ENCODE measurements at regions not wholly inside any gene's neighbourhood (a gene's known extent, or its start where the extent isn't known, plus 50 kb on each side); places are given as distances from the start of the nearest gene placed in this dataset.

DNA sequence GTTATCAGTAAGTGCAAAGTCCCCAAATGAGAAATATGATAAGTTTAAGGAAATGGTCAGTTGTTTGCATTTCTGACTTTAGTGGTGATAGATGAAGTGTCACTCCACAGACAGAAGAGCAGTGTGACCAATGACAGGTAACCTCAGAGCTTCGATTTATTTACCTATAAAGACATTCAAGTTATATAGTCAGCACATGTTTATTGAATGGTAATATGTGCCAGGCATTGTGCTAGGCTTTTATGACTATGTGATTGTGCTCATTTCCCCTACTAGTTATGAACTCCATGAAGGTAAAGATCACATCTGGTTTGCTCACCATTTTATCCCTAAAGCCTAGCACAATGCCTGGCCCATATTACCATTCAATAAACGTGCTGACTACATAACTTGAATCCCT, 222.4 kb downstream of the HHIPL2 start:
- 12% methylated on average over 2 of the region's 2 CpGs for WGBS (ENCODE audit: low lambda C conversion rate)

DNA sequence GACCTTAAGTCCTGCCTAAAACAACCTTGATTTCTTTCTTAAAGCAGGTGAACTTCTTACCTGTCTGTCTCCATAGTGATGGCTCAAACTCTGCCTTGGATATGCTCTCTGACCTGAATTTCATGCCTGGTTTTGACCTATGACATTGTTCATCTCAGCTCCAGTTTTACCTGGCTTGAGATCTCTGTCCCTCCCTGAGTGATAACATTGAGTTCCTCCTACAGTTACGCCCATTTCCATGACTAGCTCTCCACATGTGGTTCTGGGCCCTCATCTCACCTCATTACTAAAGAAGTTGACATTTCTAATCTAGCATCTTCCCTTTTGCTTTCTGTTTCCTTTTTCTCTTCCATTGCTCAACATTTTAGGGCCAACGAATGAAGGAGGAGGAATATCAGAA, 233.1 kb downstream of the HHIPL2 start:
- no peak overlapping the region for H3K27ac ChIP-seq (ENCODE audit: low read depth in 2 of 2, low read length in 1 of 2)
- 10% methylated on average over 2 of the region's 2 CpGs for WGBS (ENCODE audit: low lambda C conversion rate)
- CTCF ChIA-PET, result no interaction called here
- no peaks in the 10 kb centered on the region for H3K4me1 ChIP-seq (ENCODE audit: control insufficient read depth in 1 of 2, insufficient read depth in 2 of 2, low read depth in 1 of 2, low read length in 1 of 2)
- DNase-seq, result no peak
- no peak overlapping the region for H3K9ac ChIP-seq
- H2AFZ ChIP-seq (ENCODE audit: low read depth), result no peak overlapping the region
- POLR2A ChIA-PET, result no interaction called here
- no peaks in the 10 kb centered on the region for H3K79me2 ChIP-seq (ENCODE audit: insufficient read depth)
- H3K4me2 ChIP-seq, result no peak overlapping the region
- H3K4me3 ChIP-seq (ENCODE audit: low read depth in 2 of 2, low read length in 1 of 2), result no peak overlapping the region
- H3K36me3 ChIP-seq (replicated peaks in 1 of 2; ENCODE audit: control insufficient read depth in 1 of 2, insufficient read depth in 2 of 2, low read length in 1 of 2), result no peaks in the 10 kb centered on the region
- H3K27me3 ChIP-seq (ENCODE audit: insufficient read depth), result no peaks in the 10 kb centered on the region
- H3K9me3 ChIP-seq, result no peaks in the 10 kb centered on the region
- H3K9me2 ChIP-seq, result no peaks in the 10 kb centered on the region
- no peaks in the 10 kb centered on the region for H3F3A ChIP-seq (replicated peaks; ENCODE audit: insufficient read depth)
- no peaks in the 10 kb centered on the region for H4K20me1 ChIP-seq (ENCODE audit: insufficient read depth)
- TF ChIP-seq FOXJ3 (CRISPR knock-in tag; IDR thresholded peaks at IDR 0.05), result no peak
- no peak for TF ChIP-seq TEAD4 (IDR thresholded peaks at IDR 0.05; ENCODE audit: borderline replicate concordance, insufficient read depth)
- TF ChIP-seq FOXM1 (IDR thresholded peaks at IDR 0.05; ENCODE audit: low read depth), result no peak
- TF ChIP-seq, protein P1, sequence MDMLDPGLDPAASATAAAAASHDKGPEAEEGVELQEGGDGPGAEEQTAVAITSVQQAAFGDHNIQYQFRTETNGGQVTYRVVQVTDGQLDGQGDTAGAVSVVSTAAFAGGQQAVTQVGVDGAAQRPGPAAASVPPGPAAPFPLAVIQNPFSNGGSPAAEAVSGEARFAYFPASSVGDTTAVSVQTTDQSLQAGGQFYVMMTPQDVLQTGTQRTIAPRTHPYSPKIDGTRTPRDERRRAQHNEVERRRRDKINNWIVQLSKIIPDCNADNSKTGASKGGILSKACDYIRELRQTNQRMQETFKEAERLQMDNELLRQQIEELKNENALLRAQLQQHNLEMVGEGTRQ (IDR thresholded peaks at IDR 0.05; ENCODE audit: borderline replicate concordance, low read depth, low read length), result no peak
- TF ChIP-seq EZH2phosphoT487 (IDR thresholded peaks at IDR 0.05; ENCODE audit: borderline replicate concordance, low read depth), result no peak
- TF ChIP-seq, protein P2, sequence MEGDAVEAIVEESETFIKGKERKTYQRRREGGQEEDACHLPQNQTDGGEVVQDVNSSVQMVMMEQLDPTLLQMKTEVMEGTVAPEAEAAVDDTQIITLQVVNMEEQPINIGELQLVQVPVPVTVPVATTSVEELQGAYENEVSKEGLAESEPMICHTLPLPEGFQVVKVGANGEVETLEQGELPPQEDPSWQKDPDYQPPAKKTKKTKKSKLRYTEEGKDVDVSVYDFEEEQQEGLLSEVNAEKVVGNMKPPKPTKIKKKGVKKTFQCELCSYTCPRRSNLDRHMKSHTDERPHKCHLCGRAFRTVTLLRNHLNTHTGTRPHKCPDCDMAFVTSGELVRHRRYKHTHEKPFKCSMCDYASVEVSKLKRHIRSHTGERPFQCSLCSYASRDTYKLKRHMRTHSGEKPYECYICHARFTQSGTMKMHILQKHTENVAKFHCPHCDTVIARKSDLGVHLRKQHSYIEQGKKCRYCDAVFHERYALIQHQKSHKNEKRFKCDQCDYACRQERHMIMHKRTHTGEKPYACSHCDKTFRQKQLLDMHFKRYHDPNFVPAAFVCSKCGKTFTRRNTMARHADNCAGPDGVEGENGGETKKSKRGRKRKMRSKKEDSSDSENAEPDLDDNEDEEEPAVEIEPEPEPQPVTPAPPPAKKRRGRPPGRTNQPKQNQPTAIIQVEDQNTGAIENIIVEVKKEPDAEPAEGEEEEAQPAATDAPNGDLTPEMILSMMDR (IDR thresholded peaks at IDR 0.05), result no peak
- TF ChIP-seq NFIC (IDR thresholded peaks at IDR 0.05; ENCODE audit: borderline replicate concordance), result no peak
- TF ChIP-seq, protein P3, sequence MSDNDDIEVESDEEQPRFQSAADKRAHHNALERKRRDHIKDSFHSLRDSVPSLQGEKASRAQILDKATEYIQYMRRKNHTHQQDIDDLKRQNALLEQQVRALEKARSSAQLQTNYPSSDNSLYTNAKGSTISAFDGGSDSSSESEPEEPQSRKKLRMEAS (IDR thresholded peaks at IDR 0.05; ENCODE audit: low read depth), result no peak
- TF ChIP-seq, protein P4, sequence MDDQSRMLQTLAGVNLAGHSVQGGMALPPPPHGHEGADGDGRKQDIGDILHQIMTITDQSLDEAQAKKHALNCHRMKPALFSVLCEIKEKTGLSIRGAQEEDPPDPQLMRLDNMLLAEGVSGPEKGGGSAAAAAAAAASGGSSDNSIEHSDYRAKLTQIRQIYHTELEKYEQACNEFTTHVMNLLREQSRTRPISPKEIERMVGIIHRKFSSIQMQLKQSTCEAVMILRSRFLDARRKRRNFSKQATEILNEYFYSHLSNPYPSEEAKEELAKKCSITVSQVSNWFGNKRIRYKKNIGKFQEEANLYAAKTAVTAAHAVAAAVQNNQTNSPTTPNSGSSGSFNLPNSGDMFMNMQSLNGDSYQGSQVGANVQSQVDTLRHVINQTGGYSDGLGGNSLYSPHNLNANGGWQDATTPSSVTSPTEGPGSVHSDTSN (IDR thresholded peaks at IDR 0.05), result no peak
- no peak for TF ChIP-seq YY1 (IDR thresholded peaks at IDR 0.05; ENCODE audit: low read depth)
- TF ChIP-seq, protein P5, sequence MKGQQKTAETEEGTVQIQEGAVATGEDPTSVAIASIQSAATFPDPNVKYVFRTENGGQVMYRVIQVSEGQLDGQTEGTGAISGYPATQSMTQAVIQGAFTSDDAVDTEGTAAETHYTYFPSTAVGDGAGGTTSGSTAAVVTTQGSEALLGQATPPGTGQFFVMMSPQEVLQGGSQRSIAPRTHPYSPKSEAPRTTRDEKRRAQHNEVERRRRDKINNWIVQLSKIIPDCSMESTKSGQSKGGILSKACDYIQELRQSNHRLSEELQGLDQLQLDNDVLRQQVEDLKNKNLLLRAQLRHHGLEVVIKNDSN (IDR thresholded peaks at IDR 0.05; ENCODE audit: borderline replicate concordance, low read depth), result no peak
- TF ChIP-seq JUND (IDR thresholded peaks at IDR 0.05), result no peak
- no peak for TF ChIP-seq TAF1 (IDR thresholded peaks at IDR 0.05; ENCODE audit: borderline replicate concordance, low read depth, low read length)
- TF ChIP-seq GABPA (IDR thresholded peaks at IDR 0.05; ENCODE audit: low read depth), result no peak
- no peak for TF ChIP-seq NRF1 (IDR thresholded peaks at IDR 0.05; ENCODE audit: low read depth, low read length)
- TF ChIP-seq RFX5 (IDR thresholded peaks at IDR 0.05; ENCODE audit: low read length), result no peak

More for the DNA sequence above, 222.4 kb downstream of the HHIPL2 start:
- Histone ChIP-seq H3K4me2 (no peak overlapping the region), H3K27me3 (ENCODE audit: insufficient read depth) (no peaks in the 10 kb centered on the region), H3K36me3 (replicated peaks in 1 of 2; ENCODE audit: control insufficient read depth in 1 of 2, insufficient read depth in 2 of 2, low read length in 1 of 2) (no peaks in the 10 kb centered on the region), H3K9me3 (no peaks in the 10 kb centered on the region), H3K79me2 (ENCODE audit: insufficient read depth) (no peaks in the 10 kb centered on the region), H3K9me2 (no peaks in the 10 kb centered on the region), H3K27ac (ENCODE audit: low read depth in 2 of 2, low read length in 1 of 2) (no peak overlapping the region), H3K4me1 (ENCODE audit: control insufficient read depth in 1 of 2, insufficient read depth in 2 of 2, low read depth in 1 of 2, low read length in 1 of 2) (no peaks in the 10 kb centered on the region), H2AFZ (ENCODE audit: low read depth) (no peak overlapping the region), H3K9ac (no peak overlapping the region), H3F3A (replicated peaks; ENCODE audit: insufficient read depth) (no peaks in the 10 kb centered on the region), H4K20me1 (ENCODE audit: insufficient read depth) (no peaks in the 10 kb centered on the region), H3K4me3 (ENCODE audit: low read depth in 2 of 2, low read length in 1 of 2) (no peak overlapping the region)
- TF ChIP-seq NRF1 (IDR thresholded peaks at IDR 0.05; ENCODE audit: low read depth, low read length) (no peak), FOSL2 (IDR thresholded peaks at IDR 0.05; ENCODE audit: borderline replicate concordance, low read depth) (no peak), MEF2A (IDR thresholded peaks at IDR 0.05; ENCODE audit: borderline replicate concordance, low read depth) (no peak), MXI1 (IDR thresholded peaks at IDR 0.05; ENCODE audit: low read depth, low read length) (no peak), SMC3 (IDR thresholded peaks at IDR 0.05; ENCODE audit: low read depth, low read length) (no peak), YY1 (IDR thresholded peaks at IDR 0.05; ENCODE audit: low read depth) (no peak), GABPA (IDR thresholded peaks at IDR 0.05; ENCODE audit: low read depth) (no peak), RCOR1 (IDR thresholded peaks at IDR 0.05; ENCODE audit: low read length) (no peak), EZH2phosphoT487 (IDR thresholded peaks at IDR 0.05; ENCODE audit: borderline replicate concordance, low read depth) (no peak), SIN3A (IDR thresholded peaks at IDR 0.05; ENCODE audit: borderline replicate concordance, low read depth, low read length) (no peak), FOXJ3 (CRISPR knock-in tag; IDR thresholded peaks at IDR 0.05) (no peak), POLR2AphosphoS5 (IDR thresholded peaks at IDR 0.05; ENCODE audit: low read depth, low read length) (no peak)
- TF ChIP-seq, protein P1 (IDR thresholded peaks at IDR 0.05; ENCODE audit: borderline replicate concordance, low read depth, low read length), result no peak
- no peak for DNase-seq
- POLR2A ChIA-PET, result no interaction called here
- CTCF ChIA-PET, result no interaction called here
